T47D (cell line): ENCODE measurements at regions not wholly inside any gene's neighbourhood (a gene's known extent, or its start where the extent isn't known, plus 50 kb on each side); places are given as distances from the start of the nearest gene placed in this dataset.
A peak's percentile ranks its signal among the peaks of the same experiment; 100 is the strongest.

Source experiments
- DNase-seq, 2 experiments: peaks; one replicate each; pipeline versions ENCODE4 v3.0.0 to v3.0.0-alpha.2; 2011 to 2012; ENCODE audit warnings: low read depth in 1 of 2, low spot score in 1 of 2
- JUND ChIP-seq: IDR thresholded peaks from 2 replicates; pipeline ENCODE4 v1.6.1; 2012; ENCODE audit warnings: low read depth
- in situ Hi-C: cut with HindIII; loops from 2 replicates; pipeline ENCODE4 v1.10.0; 2016; ENCODE audit warnings: low sequenced_read_pairs, low pct_unique_long_range_greater_than_20kb

DNA sequence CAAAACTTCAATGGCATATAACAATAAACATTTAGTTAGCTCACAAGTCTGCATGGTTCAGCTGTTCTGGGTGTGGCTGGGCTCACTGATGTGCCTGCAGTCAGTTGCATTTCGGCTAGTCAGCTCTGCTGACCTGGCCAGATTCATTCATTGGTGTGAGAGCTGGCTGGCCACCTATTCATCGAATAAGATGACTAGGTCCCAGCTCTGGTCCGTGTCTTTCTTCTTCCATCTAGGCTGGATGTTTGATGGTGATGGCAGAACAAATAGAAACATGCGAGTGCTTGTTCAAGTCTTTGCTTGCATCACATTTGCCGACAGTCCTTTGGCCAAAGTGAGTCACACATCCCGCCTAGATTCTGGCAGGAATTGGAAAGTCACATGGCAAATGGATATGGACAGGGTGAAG lies 203.3 kb upstream of the CRY1 start:
- in situ Hi-C loops, result no loop called here
- no peak for TF ChIP-seq JUND

DNA sequence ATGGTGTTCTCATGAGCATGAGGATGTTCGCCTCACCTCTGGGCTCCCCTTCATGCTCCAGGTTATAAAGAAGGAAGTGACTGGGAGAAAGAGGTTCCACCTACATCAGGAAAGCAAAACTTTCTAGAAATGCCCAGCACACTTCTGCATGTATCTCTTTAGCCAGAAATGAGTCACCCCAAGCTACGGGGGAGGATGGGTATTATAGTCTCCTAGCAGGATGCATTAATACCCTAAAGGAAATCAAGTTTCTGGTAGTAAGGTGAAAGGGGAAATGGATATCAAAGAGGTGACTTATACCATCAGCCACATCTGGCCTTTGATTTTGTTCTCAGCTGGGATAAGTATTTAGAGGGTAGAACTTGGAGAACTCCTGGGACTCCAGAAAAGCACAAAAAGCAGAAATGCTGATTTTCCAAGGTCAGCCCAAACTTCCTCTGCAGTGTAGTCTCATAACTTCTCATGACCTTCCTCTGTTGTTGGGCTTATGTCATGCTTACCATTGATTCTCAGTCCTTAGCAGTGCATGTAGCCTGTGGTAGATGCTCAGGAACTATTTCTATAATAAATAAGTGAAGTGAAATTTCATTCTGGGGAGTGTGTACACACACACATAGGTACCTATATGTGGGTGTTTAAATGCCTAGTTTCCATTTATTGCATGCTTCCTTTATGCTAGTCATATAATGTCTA lies 209.4 kb upstream of the CRY1 start:
- DNase-seq, result no peak
- TF ChIP-seq JUND, result no peak
- in situ Hi-C loops, result no loop called here

More for the DNA sequence above, 203.3 kb upstream of the CRY1 start:
- DNase-seq, result no peak

DNA sequence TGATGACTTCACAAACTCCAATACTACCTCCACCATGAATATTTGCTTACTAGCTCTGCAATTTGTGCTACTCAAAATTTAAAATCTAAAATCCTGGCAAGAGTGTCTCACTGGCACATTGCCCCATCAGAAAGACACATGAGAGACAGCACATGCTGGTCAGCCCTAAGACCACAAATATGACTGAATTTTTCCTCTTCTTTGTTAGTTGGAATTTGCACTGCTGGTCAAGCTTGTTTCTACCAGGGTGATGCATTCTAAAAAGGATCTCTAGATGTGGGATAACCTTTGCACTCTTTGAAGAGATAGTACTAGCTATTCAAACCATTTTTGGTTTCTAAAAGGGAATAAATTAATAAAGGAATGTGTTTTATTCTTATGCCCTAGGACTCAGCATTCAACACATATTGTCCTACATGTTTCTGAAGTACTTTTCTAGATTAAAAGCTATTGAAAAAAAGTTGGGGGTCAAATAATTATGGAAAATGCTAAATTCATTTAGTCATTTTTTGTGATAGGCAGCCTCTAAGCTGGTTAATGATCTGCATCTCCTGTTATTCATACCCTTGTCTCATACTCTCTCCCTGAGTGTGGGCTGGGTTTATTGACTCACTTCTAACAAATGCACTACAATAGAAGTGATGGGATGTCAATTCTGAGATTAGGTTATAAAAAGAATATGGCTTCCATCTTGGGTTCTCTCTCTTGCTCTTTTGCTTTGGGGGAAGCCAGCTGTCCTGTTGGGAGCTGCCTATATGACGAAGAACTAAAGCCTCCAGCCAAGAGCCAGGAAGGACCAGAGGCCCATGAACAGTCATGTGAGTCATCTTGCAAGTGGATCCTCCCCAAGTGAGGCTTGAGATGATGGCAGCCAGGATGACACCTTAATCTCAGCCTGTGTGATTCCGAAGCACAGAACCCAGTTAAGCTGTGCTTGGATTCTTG lies 211.5 kb upstream of the CRY1 start:
- no peak for DNase-seq
- in situ Hi-C loops, result no loop called here
- no peak for TF ChIP-seq JUND

DNA sequence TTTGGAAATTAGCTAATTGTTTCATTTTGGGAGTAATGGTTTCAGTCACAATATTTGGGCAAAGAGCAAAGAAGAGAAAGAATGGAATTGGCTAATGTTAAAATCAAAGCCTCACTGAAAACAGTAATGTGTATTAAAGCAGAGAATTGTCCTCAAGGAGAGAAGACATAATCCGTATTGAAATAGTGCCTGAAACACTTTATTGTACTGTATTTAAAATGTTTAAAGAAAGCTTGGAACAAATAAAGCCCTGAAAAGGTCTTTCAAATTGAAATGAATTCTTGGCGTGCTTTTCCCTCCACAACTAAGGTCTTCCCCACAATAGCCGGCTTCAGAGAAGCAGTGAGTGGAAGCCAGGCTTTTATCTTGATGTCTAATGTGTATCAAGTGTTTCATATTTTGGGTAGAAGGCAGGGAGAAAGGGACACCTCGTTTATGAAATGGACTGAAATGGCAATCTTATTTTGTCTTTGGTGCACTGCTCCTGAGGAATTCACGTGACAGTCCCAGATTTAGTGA lies 212.9 kb upstream of the CRY1 start:
- in situ Hi-C loops, result no loop called here
- DNase-seq, result no peak
- no peak for TF ChIP-seq JUND

DNA sequence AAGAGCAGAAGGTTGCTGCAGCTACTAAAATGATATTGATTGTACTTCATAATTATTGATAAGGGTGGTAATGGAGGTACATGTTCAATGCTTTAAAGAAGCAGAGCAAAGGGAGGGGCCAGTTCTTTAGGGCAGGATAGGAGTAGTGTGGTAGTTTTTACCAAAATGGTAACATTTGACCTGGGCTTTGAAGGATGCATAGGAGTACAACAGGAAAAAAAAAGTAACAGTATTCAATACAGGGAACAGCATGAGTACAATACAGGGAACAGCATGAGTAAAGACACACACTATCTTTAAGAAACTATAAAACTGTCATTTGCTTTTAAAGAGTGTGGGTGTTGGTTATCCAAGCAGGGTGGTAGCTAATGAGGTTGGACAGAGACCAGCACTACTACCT lies 215.0 kb upstream of the CRY1 start:
- TF ChIP-seq JUND, result no peak
- no peak for DNase-seq
- in situ Hi-C loops, result no loop called here

DNA sequence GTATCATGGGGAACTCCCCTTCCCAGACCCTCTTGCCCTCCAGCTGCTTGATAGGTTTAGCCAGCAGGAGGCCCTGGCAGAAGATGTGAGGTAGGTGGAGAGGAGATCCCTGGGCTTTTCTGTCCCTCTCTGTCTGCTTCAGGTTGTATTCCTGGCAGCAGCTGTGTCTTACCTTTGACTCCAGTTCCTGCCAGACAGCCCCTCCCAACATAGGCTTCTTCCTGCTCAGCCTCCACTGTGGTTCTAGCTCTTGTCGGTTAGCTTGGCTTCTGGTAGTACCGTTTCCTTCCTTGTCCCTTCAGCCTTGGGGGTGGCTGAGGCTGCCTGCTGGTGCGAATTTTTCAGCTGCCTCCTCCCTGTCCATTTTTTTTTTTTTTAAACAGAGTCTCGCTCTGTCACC lies 215.7 kb upstream of the CRY1 start:
- DNase-seq, result no peak
- no peak for TF ChIP-seq JUND
- in situ Hi-C loops, result no loop called here

DNA sequence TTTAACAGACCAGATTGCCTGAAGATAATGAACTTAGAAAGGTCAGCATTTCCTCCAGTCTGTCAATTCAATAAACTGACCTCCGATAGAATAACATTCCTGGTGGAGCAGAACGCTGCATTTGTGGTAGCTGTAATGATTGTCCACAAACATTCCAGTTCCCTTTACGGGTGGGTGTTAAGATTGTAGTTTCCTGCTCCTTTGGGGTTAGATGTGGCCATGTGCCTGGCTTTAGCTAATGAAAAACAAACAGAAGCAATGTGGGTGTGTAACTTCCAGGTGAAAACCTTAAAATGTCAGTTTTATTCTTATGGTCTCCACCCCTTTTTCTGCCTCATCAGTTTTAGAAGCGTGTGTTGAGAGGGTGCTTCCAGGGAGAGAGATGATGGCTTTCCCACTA lies 217.3 kb upstream of the CRY1 start:
- no peak for DNase-seq
- in situ Hi-C loops, result no loop called here
- no peak for TF ChIP-seq JUND

DNA sequence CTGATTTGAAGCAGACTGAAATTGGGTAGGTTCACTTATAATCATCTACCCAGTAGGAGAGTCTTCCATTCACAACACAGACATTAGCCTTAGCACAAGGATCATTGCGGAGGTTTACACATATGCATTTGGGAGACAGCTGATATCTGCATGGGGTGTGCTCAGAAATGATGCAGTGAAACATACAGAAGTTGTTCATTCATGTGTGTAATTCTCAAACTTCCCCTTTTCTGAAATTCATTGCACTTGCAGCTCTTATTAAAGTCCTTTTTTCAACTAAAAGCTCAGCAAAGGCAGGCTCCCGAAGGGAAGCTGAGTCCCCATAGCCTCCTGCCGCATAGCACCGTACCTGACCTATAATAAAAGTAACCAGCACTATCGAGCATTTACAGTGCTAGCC lies 218.3 kb upstream of the CRY1 start:
- no peak for TF ChIP-seq JUND
- DNase-seq, result no peak
- in situ Hi-C loops, result no loop called here

DNA sequence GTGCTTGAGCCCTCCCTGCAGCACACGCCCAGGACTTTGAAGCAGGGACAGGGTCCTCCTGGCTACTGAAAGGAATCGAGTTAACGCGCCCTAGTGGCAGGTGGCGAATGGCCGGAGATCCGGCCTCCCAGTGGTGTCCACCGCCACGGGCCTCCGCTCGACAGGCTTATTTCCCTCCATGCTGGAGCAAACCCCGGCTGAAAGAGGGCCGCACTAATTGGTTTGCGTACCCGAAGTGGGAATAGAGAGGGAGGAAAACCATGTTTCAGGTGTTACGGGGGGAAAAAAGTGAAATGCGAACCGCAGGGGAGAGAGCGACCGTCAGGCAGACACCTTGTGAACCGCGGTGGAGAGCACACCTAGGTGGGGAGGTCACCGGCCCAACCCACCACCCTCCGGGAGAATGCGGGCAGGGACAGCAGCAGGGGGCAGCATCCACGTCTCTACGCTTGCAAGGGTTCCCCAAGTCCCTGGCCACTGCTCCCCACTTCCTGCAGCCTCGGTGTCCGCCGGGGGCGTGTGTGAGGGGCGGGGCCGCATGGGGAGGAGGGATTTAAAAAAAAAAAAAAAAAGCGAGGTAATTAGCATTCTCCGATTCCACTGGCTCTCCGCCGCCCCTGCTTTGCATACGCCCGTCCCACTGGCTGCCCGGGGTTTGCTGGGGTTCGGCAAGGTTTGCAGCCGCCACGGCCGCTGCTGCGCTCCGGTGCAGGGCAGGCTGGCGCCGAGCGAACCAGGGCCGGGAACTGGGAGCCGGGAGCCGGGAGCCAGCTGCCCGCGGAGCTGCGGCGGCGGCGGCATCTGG lies 224.6 kb upstream of the CRY1 start:
- in situ Hi-C loops, result no loop called here
- DNase-seq, result peak; percentile 96 to 99
- TF ChIP-seq JUND, result no peak

DNA sequence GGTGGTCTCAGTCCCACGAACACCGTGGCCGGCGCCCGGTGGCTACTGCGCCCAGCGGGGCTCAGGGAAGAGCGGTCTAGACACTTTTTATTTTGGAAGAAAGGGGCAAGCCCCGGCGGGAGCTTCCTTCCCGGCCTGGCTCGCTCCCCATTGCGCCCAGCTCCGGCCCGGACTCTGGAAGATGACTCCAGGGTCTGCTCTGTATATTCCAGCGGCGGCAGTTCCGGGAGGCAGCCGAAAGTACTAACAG lies 225.1 kb upstream of the CRY1 start:
- in situ Hi-C loops, result no loop called here
- no peak for DNase-seq
- no peak for TF ChIP-seq JUND

DNA sequence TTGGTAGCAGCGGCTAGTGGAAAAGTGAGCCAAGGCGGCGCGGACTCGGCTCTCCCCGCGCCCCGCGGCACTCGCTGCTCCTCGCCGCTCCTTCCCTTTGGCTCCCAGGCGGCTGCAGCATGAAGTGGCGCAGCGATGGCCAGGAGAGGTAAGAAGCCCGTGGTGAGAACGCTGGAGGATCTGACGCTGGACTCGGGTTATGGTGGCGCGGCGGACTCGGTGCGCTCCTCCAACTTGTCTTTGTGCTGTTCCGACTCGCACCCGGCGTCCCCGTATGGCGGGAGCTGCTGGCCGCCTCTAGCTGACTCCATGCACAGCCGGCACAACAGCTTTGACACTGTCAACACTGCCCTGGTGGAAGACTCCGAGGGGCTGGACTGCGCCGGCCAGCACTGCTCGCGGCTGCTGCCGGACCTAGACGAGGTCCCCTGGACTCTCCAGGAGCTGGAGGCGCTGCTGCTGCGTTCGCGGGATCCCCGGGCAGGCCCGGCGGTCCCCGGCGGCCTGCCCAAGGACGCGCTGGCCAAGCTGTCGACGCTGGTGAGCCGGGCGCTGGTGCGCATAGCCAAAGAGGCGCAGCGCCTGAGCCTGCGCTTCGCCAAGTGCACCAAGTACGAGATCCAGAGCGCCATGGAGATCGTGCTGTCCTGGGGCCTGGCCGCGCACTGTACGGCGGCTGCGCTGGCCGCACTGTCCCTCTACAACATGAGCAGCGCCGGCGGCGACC lies 225.6 kb upstream of the CRY1 start:
- TF ChIP-seq JUND, result no peak
- DNase-seq, result peak; percentile 63 to 65
- in situ Hi-C loops, result no loop called here

DNA sequence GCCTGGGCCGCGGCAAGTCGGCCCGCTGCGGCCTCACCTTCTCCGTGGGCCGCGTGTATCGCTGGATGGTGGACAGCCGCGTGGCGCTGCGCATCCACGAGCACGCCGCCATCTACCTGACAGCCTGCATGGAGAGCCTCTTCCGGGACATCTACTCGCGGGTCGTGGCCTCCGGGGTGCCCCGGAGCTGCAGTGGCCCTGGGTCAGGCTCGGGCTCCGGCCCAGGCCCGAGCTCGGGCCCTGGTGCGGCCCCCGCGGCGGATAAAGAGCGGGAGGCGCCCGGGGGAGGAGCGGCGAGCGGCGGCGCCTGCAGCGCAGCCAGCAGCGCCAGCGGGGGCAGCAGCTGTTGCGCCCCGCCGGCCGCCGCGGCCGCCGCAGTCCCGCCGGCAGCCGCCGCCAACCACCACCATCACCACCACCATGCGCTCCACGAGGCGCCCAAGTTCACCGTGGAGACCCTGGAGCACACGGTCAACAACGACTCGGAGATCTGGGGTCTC lies 226.2 kb upstream of the CRY1 start:
- no peak for DNase-seq
- in situ Hi-C loops, result no loop called here
- no peak for TF ChIP-seq JUND
